GM08714 (cell line): ENCODE measurements at regions not wholly inside any gene's neighbourhood (a gene's known extent, or its start where the extent isn't known, plus 50 kb on each side); places are given as distances from the start of the nearest gene placed in this dataset.

ENCODE experiments used
- H3K4me3 ChIP-seq: fragments of 200-500 bp; sonication (Bioruptor generic); 2 replicates; pipeline ENCODE4 v1.5.1; 2014; ENCODE audit warnings: mild to moderate bottlenecking, low read length, inconsistent platforms
- ZNF274 ChIP-seq: IDR thresholded peaks from 2 replicates; pipeline ENCODE4 v1.6.1; 2012; ENCODE audit warnings: mild to moderate bottlenecking, low read depth, low read length

DNA sequence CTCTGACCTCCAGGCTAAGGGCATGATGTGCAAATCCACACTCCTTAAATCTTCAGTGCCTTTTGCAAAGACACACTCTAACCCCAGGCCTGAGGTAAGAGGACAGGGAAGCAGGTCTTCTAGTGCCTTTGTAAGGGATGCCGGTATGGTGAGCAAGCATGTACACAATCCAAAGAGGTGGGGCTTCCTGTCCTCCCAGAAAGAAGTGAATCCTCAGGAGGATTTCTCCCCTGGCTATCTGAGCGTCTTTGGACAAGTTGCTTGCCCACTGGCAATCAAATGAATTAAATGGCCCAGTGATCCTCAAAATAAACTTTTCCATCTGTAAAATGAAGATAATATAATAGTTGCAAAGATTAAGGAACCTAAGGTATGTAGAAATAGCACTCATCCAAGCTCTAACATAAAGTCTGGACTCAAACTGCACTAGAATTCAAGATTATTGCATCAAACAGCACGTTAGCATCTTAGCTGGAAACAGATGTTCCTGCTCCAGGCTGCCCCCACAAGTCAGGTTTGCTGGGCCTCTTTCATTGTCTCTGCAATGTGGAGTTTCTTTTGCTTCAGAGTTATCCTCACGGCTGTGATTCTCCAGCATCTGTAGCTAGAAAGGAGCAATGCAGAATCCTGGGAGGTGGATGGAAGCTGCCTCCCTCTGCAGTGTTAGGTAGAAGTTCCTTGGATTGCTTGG, 249.6 kb downstream of the TSHZ3 start:
- no peak for TF ChIP-seq ZNF274
- no peak overlapping the region for H3K4me3 ChIP-seq

GRCh38 chr19:31098836-31099235, 250.4 kb downstream of the TSHZ3 start:
- TF ChIP-seq ZNF274: no peak
- no peak overlapping the region for H3K4me3 ChIP-seq

- no peak for TF ChIP-seq ZNF274
- H3K4me3 ChIP-seq: no peak overlapping the region
Measured at GRCh38 chr19:31096935-31097545, 252.2 kb downstream of the TSHZ3 start.

GRCh38 chr19:31096062-31096830, 253.0 kb downstream of the TSHZ3 start:
- no peak overlapping the region for H3K4me3 ChIP-seq
- TF ChIP-seq ZNF274: no peak

GRCh38 chr19:31095100-31095804, 254.0 kb downstream of the TSHZ3 start:
- no peak overlapping the region for H3K4me3 ChIP-seq
- no peak for TF ChIP-seq ZNF274

DNA sequence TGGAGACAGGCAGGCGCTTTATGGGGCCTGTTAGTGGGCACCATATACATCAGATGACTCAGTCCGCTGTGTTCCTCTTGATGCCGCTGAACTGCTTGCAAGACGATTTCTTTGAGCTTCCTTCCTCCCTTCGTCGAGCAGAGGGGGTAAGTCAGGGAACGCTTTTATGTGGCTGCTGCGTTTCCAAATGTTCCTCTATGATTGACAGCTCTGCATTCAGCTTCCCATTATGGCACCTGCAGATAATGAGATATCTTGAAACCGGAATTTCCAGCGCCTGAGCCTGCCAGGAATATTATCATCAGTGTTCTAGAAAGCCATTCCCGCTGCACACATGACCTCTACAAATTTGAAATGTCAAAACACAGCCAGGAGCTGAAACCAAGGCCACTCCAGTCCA, 257.0 kb downstream of the TSHZ3 start:
- no peak overlapping the region for H3K4me3 ChIP-seq
- no peak for TF ChIP-seq ZNF274

- no peak for TF ChIP-seq ZNF274
- H3K4me3 ChIP-seq: no peak overlapping the region
Measured at GRCh38 chr19:31089681-31090080, 259.6 kb downstream of the TSHZ3 start.

GRCh38 chr19:31085125-31085524, 264.1 kb downstream of the TSHZ3 start:
- no peak for TF ChIP-seq ZNF274
- H3K4me3 ChIP-seq: no peak overlapping the region

- H3K4me3 ChIP-seq: no peak overlapping the region
- TF ChIP-seq ZNF274: no peak
Measured at GRCh38 chr19:31083105-31083504, 266.1 kb downstream of the TSHZ3 start.

GRCh38 chr19:31075146-31075655, 274.0 kb downstream of the TSHZ3 start:
- no peak for TF ChIP-seq ZNF274
- no peak overlapping the region for H3K4me3 ChIP-seq

DNA sequence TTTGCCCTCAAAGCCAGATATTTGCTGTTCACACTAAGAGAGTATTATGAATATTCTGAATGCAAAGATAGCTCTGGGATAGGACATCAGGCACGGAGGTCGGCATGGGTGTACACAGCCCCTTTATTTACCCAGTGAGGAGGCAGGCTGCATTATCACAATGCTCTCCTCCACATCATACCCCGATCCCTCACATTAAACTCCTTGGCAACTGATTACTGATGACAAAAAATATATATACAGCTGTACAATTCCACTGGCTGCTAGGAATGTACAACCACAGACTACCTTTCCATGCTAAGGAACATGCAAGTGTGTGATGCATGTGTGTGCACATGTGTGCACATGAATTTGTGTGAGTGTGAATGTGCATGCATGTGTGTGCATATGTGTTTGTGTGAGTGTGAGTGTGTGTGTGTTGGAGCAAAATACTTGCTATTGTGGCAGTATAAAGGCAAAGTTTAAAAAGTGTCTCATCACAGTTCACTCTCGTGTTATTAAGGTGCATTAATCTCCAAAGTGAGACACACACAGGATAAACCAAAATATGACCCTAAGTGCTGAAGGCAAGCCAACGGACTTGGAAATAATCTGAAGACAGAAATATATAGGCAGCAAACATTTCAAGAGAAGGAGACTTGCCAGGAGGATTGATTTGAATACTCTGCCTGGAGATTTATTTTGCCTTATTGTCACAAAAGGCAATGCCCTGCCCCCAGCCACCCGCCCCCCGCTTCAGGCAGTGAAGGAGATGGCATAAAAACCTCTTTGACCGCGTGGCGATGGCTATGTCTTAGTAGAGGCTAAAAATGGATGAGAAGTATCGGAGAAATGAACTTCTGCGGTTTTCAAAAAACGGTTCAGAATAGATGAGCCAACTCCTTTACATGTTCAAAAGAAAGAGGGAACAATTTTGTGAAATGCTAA, 274.8 kb downstream of the TSHZ3 start:
- TF ChIP-seq ZNF274: no peak
- no peak overlapping the region for H3K4me3 ChIP-seq

DNA sequence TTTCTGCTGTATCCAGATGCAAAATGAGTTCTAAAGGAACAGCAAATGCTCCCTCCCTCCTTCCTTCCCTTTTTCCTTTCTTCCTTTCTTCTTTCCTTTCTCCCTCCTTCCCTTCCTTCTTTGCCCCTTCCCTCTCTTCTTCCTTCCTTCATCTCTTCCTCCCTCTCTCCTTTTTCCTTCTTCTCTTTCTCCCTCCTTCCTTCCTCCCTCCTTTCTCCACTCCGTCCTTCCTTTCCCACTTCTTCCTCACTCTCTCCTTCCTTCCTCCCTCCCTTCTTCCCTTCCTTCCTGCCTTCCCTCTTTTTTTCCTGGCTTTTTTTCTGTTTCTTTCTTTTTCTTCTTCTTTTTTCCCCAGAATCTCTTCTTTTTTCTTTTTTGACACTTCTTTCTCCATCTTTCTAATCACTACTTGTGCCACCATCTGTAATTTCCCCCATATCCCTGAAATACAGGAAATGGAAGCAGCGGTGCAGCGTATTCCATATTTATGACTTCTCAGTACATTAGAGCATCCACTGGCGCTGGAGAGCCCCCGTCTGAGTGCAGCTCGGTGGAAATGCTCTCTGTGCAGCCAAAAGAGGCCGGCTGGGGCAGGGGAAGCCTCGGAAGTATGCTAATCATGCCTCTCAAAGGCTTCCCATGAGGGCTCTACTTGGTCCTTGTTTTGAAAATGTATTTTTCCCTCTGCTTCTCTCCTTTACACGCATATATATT, 275.6 kb downstream of the TSHZ3 start:
- H3K4me3 ChIP-seq: no peak overlapping the region
- no peak for TF ChIP-seq ZNF274

DNA sequence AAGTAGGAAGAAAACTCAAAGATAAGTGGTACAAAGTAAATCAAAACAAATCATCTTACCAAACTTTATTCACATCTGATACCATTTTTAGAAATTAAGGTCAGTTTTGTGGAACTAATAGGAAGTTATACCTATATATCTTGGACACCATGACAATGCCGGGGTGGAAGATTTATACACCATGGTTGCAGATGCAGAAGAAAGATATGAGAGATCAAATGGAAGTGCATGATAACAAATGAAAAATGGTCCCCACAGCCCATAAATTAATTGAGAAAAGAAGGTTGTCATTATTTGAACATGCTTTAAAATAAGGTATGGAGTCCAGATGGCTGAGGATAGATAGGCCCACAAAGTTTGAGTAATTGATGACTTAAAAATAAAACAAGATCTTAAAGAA, 276.8 kb downstream of the TSHZ3 start:
- no peak for TF ChIP-seq ZNF274
- no peak overlapping the region for H3K4me3 ChIP-seq
